ENCODE measurements at regions not wholly inside any gene's neighbourhood (a gene's known extent, or its start where the extent isn't known, plus 50 kb on each side); places are given as distances from the start of the nearest gene placed in this dataset.

DNA sequence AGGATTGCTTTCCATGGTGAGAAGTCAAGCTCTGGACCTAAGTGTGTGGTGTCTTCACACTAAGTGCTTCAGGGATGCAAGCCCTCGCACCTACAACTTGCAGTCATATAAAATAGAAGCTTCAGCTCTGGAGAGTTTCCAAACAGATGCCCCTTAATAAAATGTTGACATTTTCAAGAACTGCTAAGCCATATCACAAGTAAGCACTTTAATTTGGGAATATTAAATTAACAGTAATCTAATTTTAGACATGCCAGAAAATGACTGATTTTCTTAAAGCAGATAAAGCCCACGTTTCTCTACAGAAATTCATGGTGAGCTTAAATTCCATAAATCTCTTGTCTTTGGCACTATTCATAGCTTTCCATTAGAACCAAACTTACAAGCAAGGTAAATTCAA lies 600.1 kb upstream of the FLRT2 start:
- TF ChIP-seq, protein P1, sequence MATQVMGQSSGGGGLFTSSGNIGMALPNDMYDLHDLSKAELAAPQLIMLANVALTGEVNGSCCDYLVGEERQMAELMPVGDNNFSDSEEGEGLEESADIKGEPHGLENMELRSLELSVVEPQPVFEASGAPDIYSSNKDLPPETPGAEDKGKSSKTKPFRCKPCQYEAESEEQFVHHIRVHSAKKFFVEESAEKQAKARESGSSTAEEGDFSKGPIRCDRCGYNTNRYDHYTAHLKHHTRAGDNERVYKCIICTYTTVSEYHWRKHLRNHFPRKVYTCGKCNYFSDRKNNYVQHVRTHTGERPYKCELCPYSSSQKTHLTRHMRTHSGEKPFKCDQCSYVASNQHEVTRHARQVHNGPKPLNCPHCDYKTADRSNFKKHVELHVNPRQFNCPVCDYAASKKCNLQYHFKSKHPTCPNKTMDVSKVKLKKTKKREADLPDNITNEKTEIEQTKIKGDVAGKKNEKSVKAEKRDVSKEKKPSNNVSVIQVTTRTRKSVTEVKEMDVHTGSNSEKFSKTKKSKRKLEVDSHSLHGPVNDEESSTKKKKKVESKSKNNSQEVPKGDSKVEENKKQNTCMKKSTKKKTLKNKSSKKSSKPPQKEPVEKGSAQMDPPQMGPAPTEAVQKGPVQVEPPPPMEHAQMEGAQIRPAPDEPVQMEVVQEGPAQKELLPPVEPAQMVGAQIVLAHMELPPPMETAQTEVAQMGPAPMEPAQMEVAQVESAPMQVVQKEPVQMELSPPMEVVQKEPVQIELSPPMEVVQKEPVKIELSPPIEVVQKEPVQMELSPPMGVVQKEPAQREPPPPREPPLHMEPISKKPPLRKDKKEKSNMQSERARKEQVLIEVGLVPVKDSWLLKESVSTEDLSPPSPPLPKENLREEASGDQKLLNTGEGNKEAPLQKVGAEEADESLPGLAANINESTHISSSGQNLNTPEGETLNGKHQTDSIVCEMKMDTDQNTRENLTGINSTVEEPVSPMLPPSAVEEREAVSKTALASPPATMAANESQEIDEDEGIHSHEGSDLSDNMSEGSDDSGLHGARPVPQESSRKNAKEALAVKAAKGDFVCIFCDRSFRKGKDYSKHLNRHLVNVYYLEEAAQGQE (IDR thresholded peaks at IDR 0.05; ENCODE audit: insufficient read depth in 1 of 2, low read depth in 2 of 2, low read length in 2 of 2): no peak
- TF ChIP-seq POLR2AphosphoS5 (IDR thresholded peaks at IDR 0.05; ENCODE audit: low read depth, low read length): no peak
